ENCODE measurements at regions not wholly inside any gene's neighbourhood (a gene's known extent, or its start where the extent isn't known, plus 50 kb on each side); places are given as distances from the start of the nearest gene placed in this dataset.

GRCh38 chr7:25900877-25901276, 251.1 kb upstream of the NFE2L3 start:
- no peak for TF ChIP-seq CTCF (IDR thresholded peaks at IDR 0.05; ENCODE audit: control insufficient read depth, extremely low read depth, insufficient read depth)
- DNase-seq (ENCODE audit: low read depth) = no peak
- H3K4me3 ChIP-seq (ENCODE audit: low read depth, low read length) = no peak overlapping the region

GRCh38 chr7:25901658-25902057, 250.3 kb upstream of the NFE2L3 start:
- no peak for TF ChIP-seq CTCF (IDR thresholded peaks at IDR 0.05; ENCODE audit: control insufficient read depth, extremely low read depth, insufficient read depth)
- DNase-seq (ENCODE audit: low read depth) = no peak

GRCh38 chr7:25906003-25906402, 246.0 kb upstream of the NFE2L3 start:
- no peak overlapping the region for H3K4me3 ChIP-seq (ENCODE audit: low read depth, low read length)
- DNase-seq (ENCODE audit: low read depth) = no peak
- TF ChIP-seq CTCF (IDR thresholded peaks at IDR 0.05; ENCODE audit: control insufficient read depth, extremely low read depth, insufficient read depth) = no peak

More at GRCh38 chr7:25901658-25902057, 250.3 kb upstream of the NFE2L3 start:
- no peak overlapping the region for H3K4me3 ChIP-seq (ENCODE audit: low read depth, low read length)

GRCh38 chr7:25906760-25907159, 245.2 kb upstream of the NFE2L3 start:
- no peak for TF ChIP-seq CTCF (IDR thresholded peaks at IDR 0.05; ENCODE audit: control insufficient read depth, extremely low read depth, insufficient read depth)
- no peak for DNase-seq (ENCODE audit: low read depth)
- no peak overlapping the region for H3K4me3 ChIP-seq (ENCODE audit: low read depth, low read length)

- no peak for DNase-seq (ENCODE audit: low read depth)
- TF ChIP-seq CTCF (IDR thresholded peaks at IDR 0.05; ENCODE audit: control insufficient read depth, extremely low read depth, insufficient read depth) = no peak
- H3K4me3 ChIP-seq (ENCODE audit: low read depth, low read length) = no peak overlapping the region
Observed at GRCh38 chr7:25907214-25907613, 244.8 kb upstream of the NFE2L3 start.

GRCh38 chr7:25907731-25908130, 244.3 kb upstream of the NFE2L3 start:
- TF ChIP-seq CTCF (IDR thresholded peaks at IDR 0.05; ENCODE audit: control insufficient read depth, extremely low read depth, insufficient read depth) = no peak
- DNase-seq (ENCODE audit: low read depth) = no peak
- H3K4me3 ChIP-seq (ENCODE audit: low read depth, low read length) = no peak overlapping the region

GRCh38 chr7:25908154-25908949, 243.6 kb upstream of the NFE2L3 start:
- no peak for DNase-seq (ENCODE audit: low read depth)
- no peak for TF ChIP-seq CTCF (IDR thresholded peaks at IDR 0.05; ENCODE audit: control insufficient read depth, extremely low read depth, insufficient read depth)
- H3K4me3 ChIP-seq (ENCODE audit: low read depth, low read length) = no peak overlapping the region

Measured in LNCaP clone FGC (cell line).